ENCODE measurements at regions not wholly inside any gene's neighbourhood (a gene's known extent, or its start where the extent isn't known, plus 50 kb on each side); places are given as distances from the start of the nearest gene placed in this dataset.

- H3K27ac Mint-ChIP-seq: no peak overlapping the region
- no peak for TF ChIP-seq CTCF (IDR thresholded peaks at IDR 0.05)
- H3K4me3 Mint-ChIP-seq: no peak overlapping the region
- H3K4me1 Mint-ChIP-seq: peaks cover 40% of the 10 kb centered on the region
- DNase-seq: no peak
- H3K36me3 Mint-ChIP-seq (ENCODE audit: low read depth): no peaks in the 10 kb centered on the region
- peaks cover 7% of the 10 kb centered on the region for H3K27me3 Mint-ChIP-seq (ENCODE audit: low read depth, poor library complexity)
- no peaks in the 10 kb centered on the region for H3K9me3 Mint-ChIP-seq
These were observed 61.4 kb upstream of the IFNG-AS1 start for GRCh38 chr12:67927815-67928214.

GRCh38 chr12:67928621-67929383 is 60.4 kb upstream of the IFNG-AS1 start:
- Mint-ChIP-seq H3K4me3 (no peak overlapping the region), H3K27ac (no peak overlapping the region), H3K27me3 (ENCODE audit: low read depth, poor library complexity) (peaks cover 7% of the 10 kb centered on the region), H3K4me1 (peaks cover 30% of the 10 kb centered on the region), H3K9me3 (no peaks in the 10 kb centered on the region), H3K36me3 (ENCODE audit: low read depth) (no peaks in the 10 kb centered on the region)
- TF ChIP-seq CTCF (IDR thresholded peaks at IDR 0.05): no peak
- no peak for DNase-seq

GRCh38 chr12:67929384-67929772 is 59.9 kb upstream of the IFNG-AS1 start:
- DNase-seq: no peak
- Mint-ChIP-seq H3K36me3 (ENCODE audit: low read depth) (no peaks in the 10 kb centered on the region), H3K4me1 (peaks cover 28% of the 10 kb centered on the region), H3K27me3 (ENCODE audit: low read depth, poor library complexity) (peaks cover 7% of the 10 kb centered on the region), H3K9me3 (no peaks in the 10 kb centered on the region), H3K4me3 (no peak overlapping the region), H3K27ac (no peak overlapping the region)
- no peak for TF ChIP-seq CTCF (IDR thresholded peaks at IDR 0.05)

GRCh38 chr12:67937822-67938221 is 51.4 kb upstream of the IFNG-AS1 start:
- H3K4me3 Mint-ChIP-seq: no peak overlapping the region
- no peak overlapping the region for H3K27ac Mint-ChIP-seq
- no peaks in the 10 kb centered on the region for H3K36me3 Mint-ChIP-seq (ENCODE audit: low read depth)
- peaks cover 4% of the 10 kb centered on the region for H3K27me3 Mint-ChIP-seq (ENCODE audit: low read depth, poor library complexity)
- DNase-seq: no peak
- TF ChIP-seq CTCF (IDR thresholded peaks at IDR 0.05): no peak
- H3K9me3 Mint-ChIP-seq: no peaks in the 10 kb centered on the region
- H3K4me1 Mint-ChIP-seq: peaks cover 22% of the 10 kb centered on the region

All from nephron progenitor cell (in vitro differentiated cells).